ENCODE measurements at regions not wholly inside any gene's neighbourhood (a gene's known extent, or its start where the extent isn't known, plus 50 kb on each side); places are given as distances from the start of the nearest gene placed in this dataset.
"Not testable (repeated sequence)": the region's sequence is repeated elsewhere in the genome, so short reads cannot be mapped to it uniquely, and the experiment has no call there.

DNA sequence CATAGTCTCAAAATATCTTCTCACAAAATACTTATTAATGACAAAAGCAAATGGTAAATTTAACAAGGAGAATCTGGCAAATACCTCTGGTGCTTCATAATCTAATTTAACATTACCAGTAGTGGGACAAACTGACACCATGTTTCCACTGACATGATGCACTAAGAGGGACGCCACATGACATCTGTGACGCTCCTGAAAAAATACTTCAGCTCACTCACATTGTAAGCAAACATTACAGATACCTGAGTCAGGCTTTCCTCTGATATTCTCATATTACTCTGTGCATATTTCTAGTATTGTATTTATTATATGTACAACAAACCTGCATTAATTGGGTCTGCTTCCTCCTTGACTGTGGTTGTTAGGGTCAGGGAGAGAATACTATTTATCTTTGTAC is 56.7 kb upstream of the OSMR start:
- DNase-seq (ENCODE audit: low spot score) = no peak

DNA sequence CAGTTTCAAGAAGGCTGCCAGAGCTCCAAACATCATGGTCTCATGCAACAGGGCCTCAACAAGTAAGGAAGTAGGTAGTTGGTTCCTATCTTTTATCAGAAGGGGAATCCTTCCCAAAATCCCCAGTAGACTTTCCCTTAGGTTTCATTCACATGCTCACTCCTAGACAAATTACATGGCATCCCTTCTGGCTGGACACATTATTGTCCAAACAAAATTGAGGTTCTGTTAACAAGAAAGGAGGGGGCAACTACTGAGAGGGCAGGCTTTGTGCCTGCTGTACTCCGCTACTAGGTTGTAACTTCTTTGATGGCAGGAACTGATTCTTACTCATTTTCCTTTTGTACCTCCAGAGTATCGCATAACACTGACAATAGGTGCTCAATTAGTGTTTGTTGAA is 56.0 kb upstream of the OSMR start:
- no peak for DNase-seq (ENCODE audit: low spot score)

DNA sequence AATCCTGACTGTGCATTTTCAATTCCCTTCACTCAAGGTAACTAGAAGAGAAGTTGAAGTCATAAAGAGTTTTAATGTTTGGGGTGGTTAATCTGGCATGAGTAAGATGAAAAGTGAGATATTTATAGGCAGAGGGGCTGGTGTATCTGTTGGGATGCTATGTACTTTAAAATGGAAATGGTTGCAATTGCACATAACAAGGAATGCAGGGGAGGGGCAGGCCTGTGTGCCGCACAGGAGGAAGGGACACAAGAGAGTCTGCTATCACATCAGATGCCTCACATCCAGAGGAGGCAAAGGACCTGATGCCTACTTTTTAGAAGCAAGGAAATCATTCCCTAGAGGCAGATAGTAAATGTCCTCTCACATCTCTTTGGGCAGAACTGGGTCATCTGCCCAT is 55.5 kb upstream of the OSMR start:
- DNase-seq (ENCODE audit: low spot score) = no peak

GRCh38 chr5:38790891-38791290 is 54.9 kb upstream of the OSMR start:
- no peak for DNase-seq (ENCODE audit: low spot score)

DNA sequence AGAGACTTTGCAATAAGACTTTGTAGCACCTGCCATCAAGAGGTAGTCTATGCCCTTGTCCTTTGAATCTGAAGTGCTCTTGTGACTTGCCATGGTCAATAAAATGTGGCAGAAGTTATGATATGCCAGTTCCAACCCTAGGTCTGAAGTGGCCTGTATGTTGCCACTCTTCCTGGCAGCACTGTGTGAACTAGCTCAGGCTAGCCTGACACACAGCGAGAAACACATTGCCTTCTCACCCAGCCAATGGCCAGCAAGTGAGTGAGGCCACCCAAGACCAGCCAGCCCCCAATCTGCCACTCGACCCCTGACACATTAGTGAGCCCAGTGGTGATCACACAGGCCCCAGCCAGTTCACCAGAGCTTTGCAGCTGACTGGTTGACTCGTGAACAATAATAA is 52.7 kb upstream of the OSMR start:
- DNase-seq (ENCODE audit: low spot score) = no peak

GRCh38 chr5:38794037-38794436 is 51.8 kb upstream of the OSMR start:
- not testable (repeated sequence) for DNase-seq (ENCODE audit: low spot score)

- DNase-seq (ENCODE audit: low spot score) = no peak
These were observed 50.8 kb upstream of the OSMR start for GRCh38 chr5:38794986-38795385.

GRCh38 chr5:38795986-38796741 is 49.6 kb upstream of the OSMR start:
- no peak for DNase-seq (ENCODE audit: low spot score)

All from mucosa of gallbladder (tissue), 1 donor.